ENCODE measurements at regions not wholly inside any gene's neighbourhood (a gene's known extent, or its start where the extent isn't known, plus 50 kb on each side); places are given as distances from the start of the nearest gene placed in this dataset.

- TF ChIP-seq CTCF (IDR thresholded peaks at IDR 0.05; ENCODE audit: low read length) = no peak
- TF ChIP-seq EZH2 (optimal IDR thresholded peaks at IDR 0.05; ENCODE audit: low read depth, low read length) = no peak
- no peak for TF ChIP-seq EZH2phosphoT487 (IDR thresholded peaks at IDR 0.05; ENCODE audit: low read length)
These were observed 502.2 kb upstream of the PRMT6 start for GRCh38 chr1:106554294-106554693.

All from MM.1S (cell line).